ENCODE measurements at regions not wholly inside any gene's neighbourhood (a gene's known extent, or its start where the extent isn't known, plus 50 kb on each side); places are given as distances from the start of the nearest gene placed in this dataset.

DNA sequence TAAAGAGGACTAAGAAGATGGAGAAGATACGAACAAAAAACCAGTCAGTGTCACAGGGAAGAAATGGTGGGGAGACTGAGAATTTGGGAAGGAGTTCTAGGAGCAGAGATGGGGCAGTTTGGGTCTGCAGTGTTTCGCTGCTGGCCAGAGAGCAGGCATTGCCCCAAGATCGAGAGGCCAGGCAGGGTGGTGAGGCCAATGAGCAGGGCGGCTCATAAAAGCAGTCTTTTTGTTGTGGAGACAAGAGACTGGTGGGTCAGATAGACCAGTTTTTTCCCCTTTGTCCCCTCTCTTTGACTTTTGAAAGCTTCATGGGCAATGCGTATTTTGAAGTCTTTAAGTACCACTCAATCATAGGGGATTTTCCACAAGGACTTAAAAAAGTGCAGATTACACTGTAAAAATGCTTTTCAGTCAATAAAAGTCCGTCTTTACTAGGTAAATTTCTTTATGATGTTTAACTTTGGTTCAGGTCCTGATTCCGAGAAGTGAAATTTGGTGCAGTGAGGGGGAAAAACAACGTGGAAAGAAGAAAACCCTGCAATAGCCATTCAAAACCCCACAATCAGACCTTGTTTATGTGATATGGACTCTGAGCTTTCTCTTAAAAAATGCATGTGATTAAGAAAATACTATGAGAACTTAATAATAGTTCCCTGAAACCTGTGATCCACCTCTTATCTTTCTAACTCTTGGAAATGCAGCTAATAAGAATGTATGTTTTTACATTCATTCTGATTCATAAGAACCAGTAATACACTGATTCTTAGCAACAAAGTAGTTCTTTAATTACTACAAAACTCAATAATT lies 338.9 kb downstream of the KLF5 start:
- TF ChIP-seq CTCF (IDR thresholded peaks at IDR 0.05; ENCODE audit: insufficient read depth, low read depth, low read length) = no peak
- H3K4me3 ChIP-seq (ENCODE audit: low read depth, low read length) = no peak overlapping the region
- CTCF ChIA-PET = interaction anchor here (0.5 to 1.3 kb wide), 4 partner anchors 9 to 130 kb away, joined by 3 read pairs; no protein-coding TSS in a partner anchor
- peaks cover 4% of the 10 kb centered on the region for H3K27me3 ChIP-seq (ENCODE audit: control insufficient read depth, insufficient read depth, low read length)
- DNase-seq (ENCODE audit: low read depth) = no peak
- H3K36me3 ChIP-seq (ENCODE audit: control insufficient read depth, insufficient read depth, low read length) = no peaks in the 10 kb centered on the region
- POLR2A ChIA-PET = no interaction called here

DNA sequence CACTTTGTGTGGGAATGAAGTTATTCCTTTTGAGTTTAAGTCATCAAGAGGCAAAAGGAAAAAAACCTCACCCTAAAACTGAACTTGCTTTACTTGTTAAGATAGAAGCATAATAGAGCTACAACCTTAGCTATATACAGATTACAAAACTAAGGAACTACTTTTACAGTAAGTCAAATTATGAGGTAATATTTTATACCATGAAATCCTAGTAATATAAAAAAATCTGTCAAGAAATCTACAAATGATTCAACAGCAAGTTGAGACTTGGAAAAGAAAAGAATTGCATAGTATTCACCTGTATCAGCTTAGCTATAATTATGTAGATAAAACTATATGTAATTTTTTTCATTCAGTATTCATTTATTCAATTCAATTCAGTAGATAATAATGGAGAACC lies 335.3 kb downstream of the KLF5 start:
- H3K36me3 ChIP-seq (ENCODE audit: control insufficient read depth, insufficient read depth, low read length) = no peaks in the 10 kb centered on the region
- ChIA-PET POLR2A (no interaction called here), CTCF (no interaction called here)
- no peak for TF ChIP-seq CTCF (IDR thresholded peaks at IDR 0.05; ENCODE audit: insufficient read depth, low read depth, low read length)
- no peak for DNase-seq (ENCODE audit: low read depth)
- H3K4me3 ChIP-seq (ENCODE audit: low read depth, low read length) = no peak overlapping the region
- H3K27me3 ChIP-seq (ENCODE audit: control insufficient read depth, insufficient read depth, low read length) = peaks cover 4% of the 10 kb centered on the region

DNA sequence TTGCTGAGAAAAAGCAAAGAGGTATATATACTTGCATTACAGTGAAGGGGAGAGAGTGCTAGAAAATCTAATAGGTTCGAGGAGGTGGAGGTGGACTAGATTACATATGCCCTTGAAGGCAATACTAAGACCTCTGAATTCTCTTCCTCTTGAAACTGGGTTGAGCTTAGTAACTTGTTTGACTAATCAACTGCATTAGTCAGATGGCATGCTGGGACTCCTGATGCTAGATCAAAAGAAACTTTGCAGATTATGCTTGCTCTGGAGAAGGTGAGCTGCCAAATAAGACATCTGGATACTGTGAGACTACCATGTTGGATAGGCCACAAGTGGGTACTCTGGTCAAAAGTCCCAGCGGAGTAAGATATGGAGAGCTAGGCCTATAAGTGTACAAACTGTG lies 331.3 kb downstream of the KLF5 start:
- DNase-seq (ENCODE audit: low read depth) = no peak
- CTCF ChIA-PET = interaction anchor here (0.6 to 1.8 kb wide), 2 partner anchors 9 to 482 kb away, joined by 3 read pairs; no protein-coding TSS in a partner anchor
- POLR2A ChIA-PET = no interaction called here
- TF ChIP-seq CTCF (IDR thresholded peaks at IDR 0.05; ENCODE audit: insufficient read depth, low read depth, low read length) = no peak
- no peaks in the 10 kb centered on the region for H3K36me3 ChIP-seq (ENCODE audit: control insufficient read depth, insufficient read depth, low read length)
- H3K27me3 ChIP-seq (ENCODE audit: control insufficient read depth, insufficient read depth, low read length) = no peaks in the 10 kb centered on the region
- no peak overlapping the region for H3K4me3 ChIP-seq (ENCODE audit: low read depth, low read length)

DNA sequence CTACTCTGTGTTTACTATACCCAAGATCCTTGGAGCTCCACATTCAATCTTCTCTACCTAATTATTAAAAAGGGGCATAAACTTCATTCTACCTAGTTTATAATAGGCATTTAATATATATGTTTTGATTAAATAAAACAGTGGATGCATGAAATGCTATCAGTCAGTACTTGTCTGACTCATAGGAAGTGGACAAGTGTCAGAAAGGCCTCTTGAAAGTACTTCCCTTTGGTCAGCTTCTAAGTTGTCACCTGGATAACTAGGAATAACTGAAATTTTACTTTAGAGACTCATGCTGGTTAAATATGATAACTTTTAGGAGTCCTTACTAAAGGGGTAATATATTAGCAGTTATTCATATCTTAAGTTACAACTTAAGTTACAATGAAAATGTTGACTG lies 329.8 kb downstream of the KLF5 start:
- CTCF ChIA-PET = interaction anchor here (1.1 kb wide), 1 partner anchor 9 kb away, joined by 3 read pairs; no protein-coding TSS in a partner anchor
- no peak for DNase-seq (ENCODE audit: low read depth)
- POLR2A ChIA-PET = no interaction called here
- peaks cover 2% of the 10 kb centered on the region for H3K27me3 ChIP-seq (ENCODE audit: control insufficient read depth, insufficient read depth, low read length)
- no peak overlapping the region for H3K4me3 ChIP-seq (ENCODE audit: low read depth, low read length)
- TF ChIP-seq CTCF (IDR thresholded peaks at IDR 0.05; ENCODE audit: insufficient read depth, low read depth, low read length) = no peak
- H3K36me3 ChIP-seq (ENCODE audit: control insufficient read depth, insufficient read depth, low read length) = no peaks in the 10 kb centered on the region

DNA sequence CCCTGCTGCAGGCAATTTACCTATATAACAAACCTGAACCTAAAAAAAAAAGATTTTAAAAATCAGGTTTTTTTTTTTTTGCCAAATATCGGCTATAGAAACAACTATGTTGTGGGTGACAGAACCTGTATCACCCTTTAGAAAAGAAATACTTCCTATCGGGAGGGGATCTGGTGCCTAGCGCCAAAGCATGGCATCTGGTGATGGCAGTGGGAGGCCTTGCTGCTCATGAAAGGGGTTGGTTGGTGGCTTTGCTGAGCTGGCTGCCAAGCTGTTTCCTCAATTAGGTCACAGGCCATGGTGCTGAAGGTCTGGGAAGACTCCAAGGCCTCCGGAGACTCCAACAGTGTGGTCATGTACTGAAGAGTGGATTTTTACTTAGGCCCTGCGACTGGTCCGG lies 328.5 kb downstream of the KLF5 start:
- Histone ChIP-seq H3K4me3 (ENCODE audit: low read depth, low read length) (no peak overlapping the region), H3K36me3 (ENCODE audit: control insufficient read depth, insufficient read depth, low read length) (no peaks in the 10 kb centered on the region), H3K27me3 (ENCODE audit: control insufficient read depth, insufficient read depth, low read length) (peaks cover 2% of the 10 kb centered on the region)
- CTCF ChIA-PET = no interaction called here
- no peak for TF ChIP-seq CTCF (IDR thresholded peaks at IDR 0.05; ENCODE audit: insufficient read depth, low read depth, low read length)
- POLR2A ChIA-PET = interaction anchor here (0.6 to 0.7 kb wide), 2 partner anchors 341 to 417 kb away, joined by 3 to 5 read pairs; no protein-coding TSS in a partner anchor
- no peak for DNase-seq (ENCODE audit: low read depth)
